ENCODE measurements at regions not wholly inside any gene's neighbourhood (a gene's known extent, or its start where the extent isn't known, plus 50 kb on each side); places are given as distances from the start of the nearest gene placed in this dataset.

- H3K27me3 Mint-ChIP-seq (ENCODE audit: unreplicated experiment) = no peaks in the 10 kb centered on the region
- no peaks in the 10 kb centered on the region for H3K9me3 Mint-ChIP-seq (ENCODE audit: low read depth, unreplicated experiment)
- H3K4me3 Mint-ChIP-seq (ENCODE audit: low read depth, unreplicated experiment) = no peak overlapping the region
- intact Hi-C loops (cut with micrococcal nuclease; ENCODE audit: unreplicated experiment) = no loop called here
- no peak for DNase-seq
- CTCF ChIA-PET = interaction anchor here (0.7 kb wide), 1 partner anchor 12 kb away, joined by 4 read pairs; no protein-coding TSS in a partner anchor
- BruUV-seq (replicated peaks) = no TSS peak
- no peaks in the 10 kb centered on the region for H3K36me3 Mint-ChIP-seq (ENCODE audit: insufficient read depth, unreplicated experiment)
- H3K4me1 Mint-ChIP-seq (ENCODE audit: low read depth, unreplicated experiment) = peaks cover 20% of the 10 kb centered on the region
- no peak overlapping the region for H3K27ac Mint-ChIP-seq (ENCODE audit: unreplicated experiment)
- no peak for TF ChIP-seq CTCF (IDR thresholded peaks at IDR 0.05; ENCODE audit: unreplicated experiment)
Observed at GRCh38 chr6:167695831-167696230, 130.9 kb upstream of the AFDN start.

GRCh38 chr6:167696296-167696695 lies 130.4 kb upstream of the AFDN start:
- Mint-ChIP-seq H3K27me3 (ENCODE audit: unreplicated experiment) (no peaks in the 10 kb centered on the region), H3K36me3 (ENCODE audit: insufficient read depth, unreplicated experiment) (no peaks in the 10 kb centered on the region), H3K9me3 (ENCODE audit: low read depth, unreplicated experiment) (no peaks in the 10 kb centered on the region), H3K27ac (ENCODE audit: unreplicated experiment) (no peak overlapping the region), H3K4me3 (ENCODE audit: low read depth, unreplicated experiment) (no peak overlapping the region), H3K4me1 (ENCODE audit: low read depth, unreplicated experiment) (peaks cover 20% of the 10 kb centered on the region)
- TF ChIP-seq CTCF (IDR thresholded peaks at IDR 0.05; ENCODE audit: unreplicated experiment) = no peak
- CTCF ChIA-PET = interaction anchor here (0.7 kb wide), 1 partner anchor 12 kb away, joined by 4 read pairs; no protein-coding TSS in a partner anchor
- no peak for DNase-seq
- intact Hi-C loops (cut with micrococcal nuclease; ENCODE audit: unreplicated experiment) = no loop called here
- BruUV-seq (replicated peaks) = no TSS peak

GRCh38 chr6:167697316-167697715 lies 129.4 kb upstream of the AFDN start:
- DNase-seq = no peak
- H3K4me1 Mint-ChIP-seq (ENCODE audit: low read depth, unreplicated experiment) = peaks cover 20% of the 10 kb centered on the region
- H3K27ac Mint-ChIP-seq (ENCODE audit: unreplicated experiment) = no peak overlapping the region
- no TSS peak for BruUV-seq (replicated peaks)
- no peak for TF ChIP-seq CTCF (IDR thresholded peaks at IDR 0.05; ENCODE audit: unreplicated experiment)
- no peaks in the 10 kb centered on the region for H3K9me3 Mint-ChIP-seq (ENCODE audit: low read depth, unreplicated experiment)
- CTCF ChIA-PET = no interaction called here
- no peaks in the 10 kb centered on the region for H3K27me3 Mint-ChIP-seq (ENCODE audit: unreplicated experiment)
- intact Hi-C loops (cut with micrococcal nuclease; ENCODE audit: unreplicated experiment) = no loop called here
- no peaks in the 10 kb centered on the region for H3K36me3 Mint-ChIP-seq (ENCODE audit: insufficient read depth, unreplicated experiment)
- H3K4me3 Mint-ChIP-seq (ENCODE audit: low read depth, unreplicated experiment) = no peak overlapping the region

GRCh38 chr6:167698540-167698939 lies 128.2 kb upstream of the AFDN start:
- no peak overlapping the region for H3K27ac Mint-ChIP-seq (ENCODE audit: unreplicated experiment)
- BruUV-seq (replicated peaks) = no TSS peak
- intact Hi-C loops (cut with micrococcal nuclease; ENCODE audit: unreplicated experiment) = no loop called here
- H3K27me3 Mint-ChIP-seq (ENCODE audit: unreplicated experiment) = no peaks in the 10 kb centered on the region
- CTCF ChIA-PET = no interaction called here
- H3K4me1 Mint-ChIP-seq (ENCODE audit: low read depth, unreplicated experiment) = peaks cover 20% of the 10 kb centered on the region
- H3K36me3 Mint-ChIP-seq (ENCODE audit: insufficient read depth, unreplicated experiment) = no peaks in the 10 kb centered on the region
- DNase-seq = no peak
- TF ChIP-seq CTCF (IDR thresholded peaks at IDR 0.05; ENCODE audit: unreplicated experiment) = no peak
- no peak overlapping the region for H3K4me3 Mint-ChIP-seq (ENCODE audit: low read depth, unreplicated experiment)
- H3K9me3 Mint-ChIP-seq (ENCODE audit: low read depth, unreplicated experiment) = no peaks in the 10 kb centered on the region
